Right atrium auricular region (tissue), 2 donors: ENCODE measurements at regions not wholly inside any gene's neighbourhood (a gene's known extent, or its start where the extent isn't known, plus 50 kb on each side); places are given as distances from the start of the nearest gene placed in this dataset.

Source experiments
- DNase-seq: peaks from one replicate; pipeline ENCODE4 v3.0.0-alpha.2; 2019; ENCODE audit warnings: low spot score
- H3K27ac ChIP-seq, 2 donors: fragments of 200-600 bp; sonication (generic); 1 replicate in 1 of 2; 2 replicates in 1 of 2; pipeline ENCODE4 v1.5.1; 2016 to 2019
- H3K27me3 ChIP-seq, 2 donors: fragments of 200-600 bp; sonication (generic); one replicate each; pipeline versions ENCODE4 v1.5.1 to v1.6.0; 2017 to 2019
- H3K36me3 ChIP-seq: fragments of 200-600 bp; sonication (generic); one replicate; pipeline ENCODE4 v1.5.1; 2016
- H3K4me1 ChIP-seq, 2 donors: fragments of 200-600 bp; sonication (generic); one replicate each; pipeline versions ENCODE4 v1.5.1 to v1.6.0; 2017 to 2019
- H3K4me3 ChIP-seq, 2 donors: fragments of 200-600 bp; sonication (generic); 1 replicate in 1 of 2; 2 replicates in 1 of 2; pipeline ENCODE4 v1.5.1; 2017 to 2019; ENCODE audit warnings: mild to moderate bottlenecking in 1 of 2, moderate library complexity in 1 of 2
- H3K9me3 ChIP-seq, 2 donors: fragments of 200-600 bp; sonication (generic); one replicate each; pipeline ENCODE4 v1.5.1; 2019
- TF ChIP-seq, protein P1 (sequence below), 2 donors: fragments of 200-600 bp; sonication (generic); IDR thresholded peaks; one replicate each; pipeline ENCODE4 v1.5.1; 2019; ENCODE audit warnings: antibody characterized with exemption in 2 of 2

GRCh38 chr1:2906620-2907019 is 105.1 kb upstream of the TTC34 start:
- Histone ChIP-seq H3K36me3 (no peaks in the 10 kb centered on the region), H3K27ac (no peak overlapping the region), H3K27me3 (no peaks in the 10 kb centered on the region), H3K9me3 (no peaks in the 10 kb centered on the region), H3K4me1 (no peaks in the 10 kb centered on the region), H3K4me3 (no peak overlapping the region)
- DNase-seq = no peak
- TF ChIP-seq, protein P1, sequence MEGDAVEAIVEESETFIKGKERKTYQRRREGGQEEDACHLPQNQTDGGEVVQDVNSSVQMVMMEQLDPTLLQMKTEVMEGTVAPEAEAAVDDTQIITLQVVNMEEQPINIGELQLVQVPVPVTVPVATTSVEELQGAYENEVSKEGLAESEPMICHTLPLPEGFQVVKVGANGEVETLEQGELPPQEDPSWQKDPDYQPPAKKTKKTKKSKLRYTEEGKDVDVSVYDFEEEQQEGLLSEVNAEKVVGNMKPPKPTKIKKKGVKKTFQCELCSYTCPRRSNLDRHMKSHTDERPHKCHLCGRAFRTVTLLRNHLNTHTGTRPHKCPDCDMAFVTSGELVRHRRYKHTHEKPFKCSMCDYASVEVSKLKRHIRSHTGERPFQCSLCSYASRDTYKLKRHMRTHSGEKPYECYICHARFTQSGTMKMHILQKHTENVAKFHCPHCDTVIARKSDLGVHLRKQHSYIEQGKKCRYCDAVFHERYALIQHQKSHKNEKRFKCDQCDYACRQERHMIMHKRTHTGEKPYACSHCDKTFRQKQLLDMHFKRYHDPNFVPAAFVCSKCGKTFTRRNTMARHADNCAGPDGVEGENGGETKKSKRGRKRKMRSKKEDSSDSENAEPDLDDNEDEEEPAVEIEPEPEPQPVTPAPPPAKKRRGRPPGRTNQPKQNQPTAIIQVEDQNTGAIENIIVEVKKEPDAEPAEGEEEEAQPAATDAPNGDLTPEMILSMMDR (IDR thresholded peaks at IDR 0.05) = no peak

GRCh38 chr1:2907051-2907450 is 105.6 kb upstream of the TTC34 start:
- no peak for DNase-seq
- no peaks in the 10 kb centered on the region for H3K4me1 ChIP-seq
- H3K4me3 ChIP-seq = no peak overlapping the region
- no peaks in the 10 kb centered on the region for H3K9me3 ChIP-seq
- H3K36me3 ChIP-seq = no peaks in the 10 kb centered on the region
- H3K27ac ChIP-seq = no peak overlapping the region
- TF ChIP-seq, protein P1 (IDR thresholded peaks at IDR 0.05) = no peak
- H3K27me3 ChIP-seq = no peaks in the 10 kb centered on the region

GRCh38 chr1:2908081-2908480 is 106.6 kb upstream of the TTC34 start:
- Histone ChIP-seq H3K36me3 (no peaks in the 10 kb centered on the region), H3K4me1 (no peaks in the 10 kb centered on the region), H3K27me3 (no peaks in the 10 kb centered on the region), H3K4me3 (no peak overlapping the region), H3K27ac (no peak overlapping the region), H3K9me3 (no peaks in the 10 kb centered on the region)
- no peak for DNase-seq
- TF ChIP-seq, protein P1 (IDR thresholded peaks at IDR 0.05) = no peak

- no peak for DNase-seq
- Histone ChIP-seq H3K4me1 (no peaks in the 10 kb centered on the region), H3K27me3 (no peaks in the 10 kb centered on the region), H3K36me3 (no peaks in the 10 kb centered on the region), H3K4me3 (no peak overlapping the region), H3K27ac (no peak overlapping the region), H3K9me3 (no peaks in the 10 kb centered on the region)
- TF ChIP-seq, protein P1 (IDR thresholded peaks at IDR 0.05) = no peak
These were observed 107.1 kb upstream of the TTC34 start for GRCh38 chr1:2908561-2908960.

- H3K27me3 ChIP-seq = no peaks in the 10 kb centered on the region
- DNase-seq = no peak
- H3K36me3 ChIP-seq = no peaks in the 10 kb centered on the region
- TF ChIP-seq, protein P1 (IDR thresholded peaks at IDR 0.05) = no peak
- no peak overlapping the region for H3K4me3 ChIP-seq
- H3K27ac ChIP-seq = no peak overlapping the region
- no peaks in the 10 kb centered on the region for H3K4me1 ChIP-seq
- H3K9me3 ChIP-seq = no peaks in the 10 kb centered on the region
These were observed 108.3 kb upstream of the TTC34 start for GRCh38 chr1:2909797-2910196.

DNA sequence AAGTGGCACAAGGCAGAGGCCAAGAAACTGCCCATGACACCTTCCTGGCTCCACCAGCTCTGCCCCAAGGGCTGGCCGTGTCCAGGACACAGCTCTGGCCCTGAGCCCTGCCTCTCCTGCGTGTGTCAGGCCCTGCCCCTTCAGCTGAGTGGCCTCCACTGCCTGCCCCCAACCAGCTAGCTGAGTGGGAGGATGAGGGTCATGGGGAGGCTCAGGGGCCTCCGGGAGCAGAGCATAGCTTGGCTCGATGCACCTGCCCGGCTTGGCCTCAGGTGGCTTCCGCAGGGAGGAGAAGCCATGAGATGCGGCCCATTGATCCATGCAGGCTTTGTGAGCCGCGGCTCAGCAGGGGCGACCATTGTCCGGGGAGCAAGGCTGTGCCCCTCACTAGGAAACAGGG is 108.7 kb upstream of the TTC34 start:
- Histone ChIP-seq H3K4me3 (no peak overlapping the region), H3K36me3 (no peaks in the 10 kb centered on the region), H3K4me1 (no peaks in the 10 kb centered on the region), H3K27ac (no peak overlapping the region), H3K27me3 (no peaks in the 10 kb centered on the region), H3K9me3 (no peaks in the 10 kb centered on the region)
- no peak for DNase-seq
- TF ChIP-seq, protein P1 (IDR thresholded peaks at IDR 0.05) = no peak
